DMS53 treated with DMSO at 0.1 percent for 48 hours (cell line): ENCODE measurements at regions not wholly inside any gene's neighbourhood (a gene's known extent, or its start where the extent isn't known, plus 50 kb on each side); places are given as distances from the start of the nearest gene placed in this dataset.
"Not testable (repeated sequence)": the region's sequence is repeated elsewhere in the genome, so short reads cannot be mapped to it uniquely, and the experiment has no call there.

Experiments
- DNase-seq: peaks from one replicate; lab custom pipeline; 2025; ENCODE audit not compliant: unreplicated experiment; lab: John Stamatoyannopoulos, UW

DNA sequence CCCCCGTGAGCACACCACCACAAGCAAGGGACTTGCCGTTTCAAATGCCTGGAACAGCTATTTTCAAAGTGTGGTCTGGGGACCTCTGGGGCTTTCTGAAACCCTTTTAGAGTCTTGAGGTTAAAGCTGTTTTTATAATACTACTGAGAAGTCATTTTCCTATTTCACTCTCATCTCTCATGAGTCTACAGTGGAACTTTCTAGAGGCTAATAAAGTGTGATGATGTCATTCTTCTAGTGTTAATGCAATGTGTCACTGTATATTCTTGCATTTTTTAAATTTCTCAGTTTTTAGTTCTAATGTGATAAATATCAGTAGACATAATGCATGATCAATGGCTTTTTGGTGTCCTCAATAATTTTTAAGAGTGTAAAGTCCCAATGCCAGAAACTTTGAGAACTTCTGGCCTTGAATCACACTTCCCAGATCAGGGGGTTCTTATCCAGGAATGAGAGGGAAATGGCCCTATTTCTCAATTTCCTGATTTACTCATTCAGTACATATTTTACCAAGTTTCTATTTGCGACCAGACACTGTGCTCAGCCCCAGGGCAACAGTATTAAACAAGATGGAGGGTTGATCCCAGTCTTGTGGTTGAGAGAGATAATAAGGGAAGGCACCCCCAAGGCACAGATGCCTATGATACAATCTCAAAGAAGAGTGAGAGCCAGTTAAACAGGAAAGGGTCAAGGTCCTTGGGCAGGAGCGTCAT is 444.0 kb downstream of the HS3ST3B1 start:
- DNase-seq, result no peak

DNA sequence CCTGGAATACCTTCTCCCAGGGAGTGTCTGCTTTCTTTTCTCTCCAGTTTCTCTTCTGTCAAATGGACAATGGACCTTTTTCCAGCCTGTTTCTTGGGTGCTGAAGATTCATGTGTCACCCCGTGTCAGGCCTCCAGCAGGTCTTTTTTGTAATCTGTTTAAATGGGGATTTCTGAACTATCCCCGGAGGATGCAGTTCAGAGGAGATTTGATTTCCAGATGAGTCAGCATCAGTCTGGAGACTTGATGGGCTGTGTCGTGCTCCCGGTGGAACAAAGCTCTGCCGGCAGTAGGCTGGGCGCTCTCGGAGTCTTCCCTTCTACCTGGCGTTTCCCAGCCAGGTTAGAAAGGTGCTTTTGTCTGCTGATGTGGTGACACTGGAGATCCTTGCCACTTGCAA is 440.6 kb downstream of the HS3ST3B1 start:
- no peak for DNase-seq

- DNase-seq, result no peak
These were observed 439.0 kb downstream of the HS3ST3B1 start for GRCh38 chr17:14739656-14740431.

GRCh38 chr17:14738652-14738988 is 437.7 kb downstream of the HS3ST3B1 start:
- DNase-seq, result no peak

DNA sequence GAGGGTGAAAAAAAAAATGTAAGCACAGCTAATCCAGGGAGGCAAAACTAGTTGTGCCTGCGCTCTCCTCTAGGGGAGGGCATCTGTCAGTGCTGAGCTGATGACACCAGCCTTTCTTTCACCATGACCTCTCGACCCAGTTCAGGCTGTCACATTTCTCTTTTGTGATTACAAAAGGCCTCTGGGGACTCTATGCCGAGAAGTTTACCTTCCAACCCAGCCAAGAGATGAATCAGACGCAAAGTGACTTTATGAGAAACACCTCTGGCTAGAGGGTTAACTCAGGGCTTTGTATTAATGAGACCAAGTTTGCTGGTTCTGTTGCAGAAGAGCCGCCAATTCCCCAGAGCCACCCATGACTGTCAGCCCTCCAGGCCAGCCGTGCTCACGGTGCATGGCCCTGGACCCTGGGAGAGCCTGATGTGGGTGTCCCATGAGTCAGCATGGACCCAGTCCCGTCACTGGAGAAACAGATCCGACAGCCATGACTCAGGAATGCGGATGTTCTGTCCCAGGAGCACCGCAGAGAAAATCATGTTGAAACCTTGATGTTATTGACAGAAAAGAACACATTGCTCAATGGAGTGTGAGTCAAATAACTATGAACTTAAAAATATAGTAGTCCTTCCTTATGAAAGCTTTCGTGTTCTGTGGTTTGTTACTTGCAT is 437.2 kb downstream of the HS3ST3B1 start:
- DNase-seq, result no peak

DNA sequence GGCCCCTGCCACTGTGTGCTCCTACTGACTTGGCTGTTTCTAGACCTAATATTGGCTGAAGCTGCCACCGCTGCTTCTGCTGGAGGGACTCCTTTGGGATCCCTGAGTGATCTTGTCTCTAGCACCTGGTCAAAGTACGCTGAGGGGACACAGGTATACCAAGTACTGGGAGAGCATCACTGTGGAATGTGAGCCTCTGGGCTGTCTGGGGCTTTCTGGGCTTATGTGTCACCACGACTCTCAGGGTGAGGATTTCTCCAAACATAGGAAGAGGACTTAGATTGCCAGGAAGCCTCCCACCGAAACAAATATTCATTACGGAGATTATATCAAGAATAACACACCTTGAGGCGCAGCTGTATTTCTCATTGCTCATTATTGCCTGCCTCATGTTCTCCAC is 435.8 kb downstream of the HS3ST3B1 start:
- DNase-seq, result no peak

GRCh38 chr17:14733376-14733775 is 432.5 kb downstream of the HS3ST3B1 start:
- DNase-seq, result no peak

- DNase-seq, result no peak
These were observed 431.3 kb downstream of the HS3ST3B1 start for GRCh38 chr17:14732211-14732610.

- no peak for DNase-seq
These were observed 430.7 kb downstream of the HS3ST3B1 start for GRCh38 chr17:14731591-14731990.

DNA sequence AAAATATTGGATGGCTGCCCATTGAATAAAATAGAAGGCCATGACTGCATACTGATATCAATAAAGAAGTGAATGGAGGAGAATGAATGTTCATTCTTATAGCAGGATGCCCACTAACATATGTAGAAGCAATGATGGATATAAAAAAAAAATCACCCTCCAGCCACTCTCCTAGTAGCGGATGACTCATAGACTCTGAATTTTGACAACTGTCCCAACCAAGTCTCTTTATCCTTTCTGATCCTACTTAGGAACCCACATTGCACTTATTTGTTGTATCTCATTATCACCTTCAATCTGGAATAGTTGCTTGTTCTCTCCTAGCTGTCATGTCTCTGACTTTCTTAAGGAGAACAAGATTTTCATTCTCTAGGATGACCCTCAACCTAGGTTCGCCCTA is 429.9 kb downstream of the HS3ST3B1 start:
- DNase-seq, result no peak

DNA sequence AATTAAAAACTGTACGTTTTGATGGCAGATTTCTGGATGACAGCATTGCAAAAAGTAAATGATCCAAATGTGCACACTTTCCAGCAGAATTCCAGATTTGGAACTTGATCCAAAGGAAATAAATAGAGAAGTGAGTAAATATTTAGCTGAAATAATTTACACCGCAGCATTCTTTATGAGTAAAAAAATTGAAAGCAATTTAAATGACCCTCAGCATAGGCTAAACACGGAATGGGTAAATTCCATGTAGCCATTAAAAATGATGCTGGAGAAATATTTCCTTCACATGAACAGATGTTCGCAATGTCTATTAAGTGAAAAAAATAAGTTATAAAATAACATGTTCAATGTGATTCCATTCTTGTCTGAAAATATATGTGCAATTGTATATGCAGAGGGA is 424.8 kb downstream of the HS3ST3B1 start:
- DNase-seq, result no peak

- no peak for DNase-seq
These were observed 423.9 kb downstream of the HS3ST3B1 start for GRCh38 chr17:14724770-14725169.

- DNase-seq, result not testable (repeated sequence)
These were observed 422.5 kb downstream of the HS3ST3B1 start for GRCh38 chr17:14723349-14723748.

- DNase-seq, result no peak
These were observed 419.1 kb downstream of the HS3ST3B1 start for GRCh38 chr17:14719942-14720341.

GRCh38 chr17:14717859-14718258 is 417.0 kb downstream of the HS3ST3B1 start:
- no peak for DNase-seq

- DNase-seq, result no peak
These were observed 414.7 kb downstream of the HS3ST3B1 start for GRCh38 chr17:14715561-14715960.

GRCh38 chr17:14712611-14713021 is 411.7 kb downstream of the HS3ST3B1 start:
- DNase-seq, result no peak

DNA sequence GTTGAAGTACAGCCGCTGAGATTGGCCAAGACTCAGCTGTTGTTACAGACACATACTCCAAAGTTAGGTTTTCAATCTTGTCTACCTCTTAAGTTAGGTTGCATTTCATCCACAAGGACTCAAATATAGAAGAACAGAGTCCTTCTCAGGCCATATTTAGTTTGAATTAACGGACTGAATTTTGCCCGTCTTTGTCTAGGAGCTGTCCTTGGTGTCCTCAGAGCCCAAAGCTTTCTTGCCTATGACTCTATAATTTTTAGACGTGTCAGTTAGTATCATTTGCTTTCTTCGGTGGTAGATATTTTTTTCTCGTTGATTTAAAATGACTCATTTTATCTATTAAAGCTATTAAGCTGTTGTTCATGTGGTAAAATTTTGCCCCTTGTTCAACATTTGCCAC is 403.2 kb downstream of the HS3ST3B1 start:
- no peak for DNase-seq

- DNase-seq, result no peak
These were observed 401.0 kb downstream of the HS3ST3B1 start for GRCh38 chr17:14701886-14702285.

DNA sequence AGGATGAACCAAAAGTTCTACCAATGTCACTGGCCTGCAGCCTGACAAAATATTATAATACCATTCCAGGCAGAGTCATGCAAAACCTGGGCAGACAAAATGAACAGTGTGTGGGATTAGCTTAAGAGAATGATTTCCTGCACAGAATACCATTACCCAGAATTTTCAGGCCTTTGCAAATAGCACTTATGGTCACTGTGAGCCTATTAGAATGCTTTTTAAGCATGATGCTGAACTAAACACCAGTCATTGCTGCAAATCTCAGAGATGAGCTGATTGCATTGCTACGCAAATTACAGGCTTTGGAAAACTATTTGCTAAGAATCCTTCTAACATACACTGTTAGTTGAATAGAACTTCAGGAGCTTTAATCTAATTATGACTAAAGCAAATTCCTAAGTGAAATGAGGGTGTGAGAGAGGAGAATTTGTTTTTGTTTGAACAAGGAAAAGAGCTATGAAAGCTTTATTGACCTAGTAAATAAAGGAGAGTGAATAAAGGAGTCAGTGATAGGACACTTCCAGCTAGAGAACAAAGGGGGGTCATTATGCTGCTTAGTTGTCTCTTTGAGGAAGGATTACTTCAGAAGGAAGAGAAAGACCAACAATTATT is 398.8 kb downstream of the HS3ST3B1 start:
- DNase-seq, result no peak

- DNase-seq, result no peak
These were observed 392.5 kb downstream of the HS3ST3B1 start for GRCh38 chr17:14693382-14693781.

GRCh38 chr17:14690704-14691103 is 389.8 kb downstream of the HS3ST3B1 start:
- no peak for DNase-seq
